HCT116 (cell line): ENCODE measurements at regions not wholly inside any gene's neighbourhood (a gene's known extent, or its start where the extent isn't known, plus 50 kb on each side); places are given as distances from the start of the nearest gene placed in this dataset.

Experiments
- ATAC-seq: fragments of 200-7000 bp; cut with Tn5 transposase; 2 replicates; pipeline ENCODE4 v1.9.1; 2020; ENCODE audit warnings: mild to moderate bottlenecking, moderate library complexity
- BruUV-seq: library from RNA; stranded (reverse); fragments of 400-500 nt; replicated peaks from 2 replicates; lab custom pipeline; 2021; lab: Mats Ljungman, UMichigan
- CTCF ChIA-PET: fragments of 300-600 bp; sonication (Branson Sonifier 250); formaldehyde crosslinking; loops from one replicate; lab custom pipeline; 2021; ENCODE audit warnings: antibody characterized with exemption; lab: Charles Lee
- POLR2A ChIA-PET: fragments of 300-600, 350-600 bp; sonication (Branson Sonifier 250); formaldehyde crosslinking; loops from one replicate; lab custom pipeline; 2021; ENCODE audit warnings: antibody characterized with exemption; lab: Charles Lee
- RAD21 ChIA-PET, 2 experiments: fragments of 300-600 bp; sonication (Branson Sonifier 250); formaldehyde crosslinking; loops; one replicate each; lab custom pipeline; 2023; ENCODE audit warnings: low total read pairs in 2 of 2; ENCODE audit not compliant: uncharacterized antibody in 2 of 2, unreplicated experiment in 2 of 2, low non-redundant PET in 1 of 2; lab: Charles Lee
- DNase-seq: peaks from one replicate; pipeline ENCODE4 v3.0.0-alpha.2; 2010; ENCODE audit warnings: low read depth, low spot score
- H2AFZ ChIP-seq: fragments of 200-600 bp; shearing (Covaris generic), sonication (generic); 2 replicates; pipeline ENCODE4 v1.6.1; 2017; ENCODE audit warnings: low read depth, mixed run types, mixed read lengths, antibody characterized with exemption, low read length; ENCODE audit not compliant: poor library complexity, severe bottlenecking
- H3K27ac ChIP-seq: 2 replicates; pipeline ENCODE4 v1.5.1; 2012; ENCODE audit warnings: low read depth, low read length
- H3K27me3 ChIP-seq: fragments of 200-600 bp; sonication (generic); 2 replicates; pipeline ENCODE4 v1.6.1; 2016; ENCODE audit warnings: mixed run types, low read length, mixed read lengths; ENCODE audit not compliant: insufficient read depth
- H3K36me3 ChIP-seq, 2 experiments: fragments of 200-500 bp in 1 of 2; fragments of 200-600 bp in 1 of 2; sonication (Bioruptor generic) in 1 of 2; sonication (generic) in 1 of 2; 2 replicates each; pipeline versions ENCODE4 v1.5.1 to v1.6.1; 2014 to 2016; ENCODE audit warnings: low read length in 2 of 2, inconsistent platforms in 1 of 2, mixed read lengths in 1 of 2, mixed run types in 1 of 2; ENCODE audit not compliant: insufficient read depth in 2 of 2, control insufficient read depth in 1 of 2
- H3K4me1 ChIP-seq, 2 experiments: fragments of 200-600 bp in 1 of 2; sonication (generic) in 1 of 2; 2 replicates each; pipeline versions ENCODE4 v1.5.1 to v1.6.1; 2012 to 2017; ENCODE audit warnings: low read length in 2 of 2, inconsistent platforms in 1 of 2, mild to moderate bottlenecking in 1 of 2, mixed read lengths in 1 of 2, mixed run types in 1 of 2, moderate library complexity in 1 of 2; ENCODE audit not compliant: insufficient read depth in 2 of 2, control insufficient read depth in 1 of 2
- H3K4me2 ChIP-seq: fragments of 200-600 bp; sonication (generic); 2 replicates; pipeline ENCODE4 v1.6.1; 2017; ENCODE audit warnings: mixed run types, low read length, mixed read lengths
- H3K4me3 ChIP-seq, 2 experiments: fragments of 200-600 bp in 1 of 2; sonication (generic) in 1 of 2; replicated peaks in 1 of 2; 2 replicates each; pipeline ENCODE4 v1.5.1; 2011 to 2016; ENCODE audit warnings: low read length in 2 of 2, control low read depth in 1 of 2, low read depth in 1 of 2, mild to moderate bottlenecking in 1 of 2, mixed read lengths in 1 of 2, mixed run types in 1 of 2
- H3K79me2 ChIP-seq: fragments of 200-600 bp; sonication (generic); 2 replicates; pipeline ENCODE4 v1.6.1; 2017; ENCODE audit warnings: mild to moderate bottlenecking, mixed run types, low read length, moderate library complexity, mixed read lengths; ENCODE audit not compliant: insufficient read depth
- H3K9ac ChIP-seq: fragments of 200-600 bp; sonication (generic); 2 replicates; pipeline ENCODE4 v1.6.1; 2016; ENCODE audit warnings: low read length, mixed read lengths
- H3K9me2 ChIP-seq: fragments of 200-600 bp; sonication (generic), shearing (Covaris generic); 2 replicates; pipeline ENCODE4 v1.6.1; 2017; ENCODE audit warnings: mixed run types, mild to moderate bottlenecking, moderate library complexity; ENCODE audit not compliant: insufficient read depth
- H3K9me3 ChIP-seq, 2 experiments: fragments of 200-500 bp in 1 of 2; fragments of 200-600 bp in 1 of 2; sonication (Bioruptor generic) in 1 of 2; sonication (generic) in 1 of 2; 2 replicates each; pipeline ENCODE4 v1.6.1; 2014 to 2017; ENCODE audit warnings: low read length in 2 of 2, mixed read lengths in 2 of 2, inconsistent platforms in 1 of 2, low read depth in 1 of 2, mild to moderate bottlenecking in 1 of 2, mixed run types in 1 of 2, moderate library complexity in 1 of 2; ENCODE audit not compliant: control insufficient read depth in 1 of 2, insufficient read depth in 1 of 2
- H4K20me1 ChIP-seq: fragments of 200-600 bp; sonication (generic), shearing (Covaris generic); 2 replicates; pipeline ENCODE4 v1.6.1; 2017; ENCODE audit warnings: mixed run types, mild to moderate bottlenecking, moderate library complexity; ENCODE audit not compliant: insufficient read depth
- ATF3 ChIP-seq: IDR thresholded peaks from 2 replicates; pipeline ENCODE4 v1.6.1; 2012
- CBX3 ChIP-seq: IDR thresholded peaks from 2 replicates; pipeline ENCODE4 v1.6.1; 2012; ENCODE audit warnings: low read depth
- CEBPB ChIP-seq: IDR thresholded peaks from 2 replicates; pipeline ENCODE4 v1.6.1; 2012; ENCODE audit warnings: low read depth
- CTCF ChIP-seq, 3 experiments: fragments of 200-600 bp in 1 of 3; sonication (generic) in 1 of 3; IDR thresholded peaks in 2 of 3; conservative IDR thresholded peaks in 1 of 3; 2 replicates each; pipeline ENCODE4 v1.5.1; 2012 to 2017; ENCODE audit warnings: low read depth in 2 of 3, low read length in 2 of 3, antibody characterized with exemption in 1 of 3, borderline replicate concordance in 1 of 3, control low read depth in 1 of 3, mild to moderate bottlenecking in 1 of 3, mixed read lengths in 1 of 3, mixed run types in 1 of 3, moderate library complexity in 1 of 3; ENCODE audit not compliant: insufficient read depth in 1 of 3
- EGR1 ChIP-seq: IDR thresholded peaks from 2 replicates; pipeline ENCODE4 v1.6.1; 2012; ENCODE audit warnings: low read depth
- ELF1 ChIP-seq: IDR thresholded peaks from 2 replicates; pipeline ENCODE4 v1.6.1; 2012; ENCODE audit warnings: low read depth, borderline replicate concordance
- EZH2phosphoT487 ChIP-seq: fragments of 200-600 bp; IDR thresholded peaks from 2 replicates; pipeline ENCODE4 v1.6.1; 2018; ENCODE audit warnings: antibody characterized with exemption, borderline replicate concordance
- FOSL1 ChIP-seq: IDR thresholded peaks from 2 replicates; pipeline ENCODE4 v1.6.1; 2012; ENCODE audit warnings: low read depth
- JUND ChIP-seq: IDR thresholded peaks from 2 replicates; pipeline ENCODE4 v1.6.1; 2012
- MAX ChIP-seq: IDR thresholded peaks from 2 replicates; pipeline ENCODE4 v1.6.1; 2012
- POLR2A ChIP-seq: IDR thresholded peaks from 2 replicates; pipeline ENCODE4 v1.7.0; 2011; ENCODE audit warnings: borderline replicate concordance; ENCODE audit not compliant: insufficient read depth, insufficient read length; ENCODE audit errors: extremely low read depth
- POLR2AphosphoS5 ChIP-seq: IDR thresholded peaks from 2 replicates; pipeline ENCODE4 v1.6.1; 2011; ENCODE audit warnings: mild to moderate bottlenecking, low read depth, low read length, moderate library complexity
- RAD21 ChIP-seq: IDR thresholded peaks from 2 replicates; pipeline ENCODE4 v1.6.1; 2012; ENCODE audit warnings: low read depth, mild to moderate bottlenecking
- REST ChIP-seq: IDR thresholded peaks from 2 replicates; pipeline ENCODE4 v1.6.1; 2012; ENCODE audit warnings: low read depth
- SIN3A ChIP-seq: IDR thresholded peaks from 2 replicates; pipeline ENCODE4 v1.6.1; 2012; ENCODE audit warnings: low read depth
- SP1 ChIP-seq: IDR thresholded peaks from 2 replicates; pipeline ENCODE4 v1.6.1; 2012; ENCODE audit warnings: low read depth
- SRF ChIP-seq: IDR thresholded peaks from 2 replicates; pipeline ENCODE4 v1.6.1; 2012; ENCODE audit warnings: low read depth
- TCF7L2 ChIP-seq: IDR thresholded peaks from 2 replicates; pipeline ENCODE4 v1.7.0; 2011; ENCODE audit warnings: borderline replicate concordance, inconsistent platforms; ENCODE audit not compliant: insufficient read depth, insufficient read length; ENCODE audit errors: extremely low read depth
- YY1 ChIP-seq: IDR thresholded peaks from 2 replicates; pipeline ENCODE4 v1.6.1; 2011; ENCODE audit warnings: low read length, low read depth, moderate library complexity, mild to moderate bottlenecking; ENCODE audit not compliant: insufficient replicate concordance; ENCODE audit errors: extremely low read depth
- ZBTB33 ChIP-seq: IDR thresholded peaks from 2 replicates; pipeline ENCODE4 v1.6.1; 2011; ENCODE audit warnings: mild to moderate bottlenecking, low read length, moderate library complexity; ENCODE audit not compliant: insufficient replicate concordance; ENCODE audit errors: extremely low read depth
- ZNF274 ChIP-seq: fragments of 200-500 bp; sonication (Bioruptor generic); IDR thresholded peaks from 2 replicates; pipeline ENCODE4 v1.6.1; 2014; ENCODE audit warnings: mild to moderate bottlenecking, low read depth, low read length, inconsistent platforms
- intact Hi-C: fragments of 100-400 bp; cut with micrococcal nuclease; formaldehyde crosslinking; loops from 2 replicates; pipeline ENCODE4 v1.10.0; 2022

GRCh38 chr13:30832845-30833332 is 73.2 kb upstream of the MEDAG start:
- peaks cover 63 to 75% of the 10 kb centered on the region in 2 experiments for H3K4me1 ChIP-seq
- H3K27me3 ChIP-seq, result peaks cover 12% of the 10 kb centered on the region; the same call in 1 of the 2 replicates
- H3K9me3 ChIP-seq, result no peaks in the 10 kb centered on the region
- ChIA-PET POLR2A (no interaction called here), CTCF (no interaction called here), RAD21 (interaction anchor here in 1 of 2 experiments (1.4 kb wide), 1 partner anchor 32 kb away, joined by 4 read pairs; no protein-coding TSS in a partner anchor)
- H3K79me2 ChIP-seq, result no peaks in the 10 kb centered on the region
- H3K9ac ChIP-seq, result peak overlapping the region; percentile 50
- peak overlapping the region; percentile 66 for H3K27ac ChIP-seq
- peak overlapping the region; percentile 84 for H3K4me2 ChIP-seq
- H3K9me2 ChIP-seq, result no peaks in the 10 kb centered on the region
- DNase-seq (peak; percentile 95), ATAC-seq (peak; percentile 83)
- intact Hi-C loops, result no loop called here
- H3K36me3 ChIP-seq, result no peaks in the 10 kb centered on the region
- H4K20me1 ChIP-seq, result no peaks in the 10 kb centered on the region
- no peak overlapping the region for H2AFZ ChIP-seq
- BruUV-seq, result no TSS peak
- H3K4me3 ChIP-seq, result peak overlapping the region in 1 of 2 experiments; percentile 41; a peak in 1 of 4 replicates
- peak; percentile 70 for TF ChIP-seq POLR2AphosphoS5
- 0 out of 6 replicates have a peak, but pooled peaks of 1 of the 3 experiments have one; percentile 6 for TF ChIP-seq CTCF (IDR thresholded peaks at IDR 0.05 in 2 of 3, conservative IDR thresholded peaks at IDR 0.05 in 1 of 3; ENCODE audit: borderline replicate concordance in 1 of 3, insufficient read depth in 1 of 3, low read depth in 2 of 3, low read length in 2 of 3)
- TF ChIP-seq CEBPB, result no peak
- no peak for TF ChIP-seq ELF1
- TF ChIP-seq ATF3, result no peak
- no peak for TF ChIP-seq FOSL1
- no peak for TF ChIP-seq SIN3A
- TF ChIP-seq YY1, result peak; percentile 42
- no peak for TF ChIP-seq EGR1
- TF ChIP-seq POLR2A, result no peak
- TF ChIP-seq ZBTB33, result peak; percentile 64
- no peak for TF ChIP-seq RAD21
- no peak for TF ChIP-seq REST
- TF ChIP-seq EZH2phosphoT487, result no peak
- TF ChIP-seq SP1, result no peak
- TF ChIP-seq JUND, result no peak
- no peak for TF ChIP-seq SRF
- TF ChIP-seq MAX, result no peak
- TF ChIP-seq CBX3, result no peak
- TF ChIP-seq TCF7L2, result peak; percentile 99
- no peak for TF ChIP-seq ZNF274
